Stomach (tissue), 4 donors: ENCODE measurements at regions not wholly inside any gene's neighbourhood (a gene's known extent, or its start where the extent isn't known, plus 50 kb on each side); places are given as distances from the start of the nearest gene placed in this dataset.

Source experiments
- EP300 ChIP-seq: sonication (generic); formaldehyde crosslinking; IDR thresholded peaks from one replicate; pipeline ENCODE4 v1.6.1; 2017; ENCODE audit warnings: antibody characterized with exemption
- POLR2A ChIP-seq, 4 donors: fragments of 450-650 bp; IDR thresholded peaks; one replicate each; pipeline ENCODE4 v1.6.1; 2016; ENCODE audit warnings: antibody characterized with exemption in 4 of 4, control low read depth in 2 of 4, mild to moderate bottlenecking in 1 of 4, moderate library complexity in 1 of 4
- POLR2AphosphoS5 ChIP-seq, 3 donors: sonication (generic); formaldehyde crosslinking; IDR thresholded peaks; one replicate each; pipeline ENCODE4 v1.6.1; 2016; ENCODE audit warnings: antibody characterized with exemption in 3 of 3
- TF ChIP-seq, protein P1 (sequence below), 7 experiments: fragments of 450-650 bp in 4 of 7; fragments of 200-600 bp in 3 of 7; sonication (generic) in 3 of 7; IDR thresholded peaks; one replicate each; pipeline ENCODE4 v1.5.1; 2016 to 2019; ENCODE audit warnings: antibody characterized with exemption in 7 of 7, control low read depth in 2 of 7, mild to moderate bottlenecking in 1 of 7

DNA sequence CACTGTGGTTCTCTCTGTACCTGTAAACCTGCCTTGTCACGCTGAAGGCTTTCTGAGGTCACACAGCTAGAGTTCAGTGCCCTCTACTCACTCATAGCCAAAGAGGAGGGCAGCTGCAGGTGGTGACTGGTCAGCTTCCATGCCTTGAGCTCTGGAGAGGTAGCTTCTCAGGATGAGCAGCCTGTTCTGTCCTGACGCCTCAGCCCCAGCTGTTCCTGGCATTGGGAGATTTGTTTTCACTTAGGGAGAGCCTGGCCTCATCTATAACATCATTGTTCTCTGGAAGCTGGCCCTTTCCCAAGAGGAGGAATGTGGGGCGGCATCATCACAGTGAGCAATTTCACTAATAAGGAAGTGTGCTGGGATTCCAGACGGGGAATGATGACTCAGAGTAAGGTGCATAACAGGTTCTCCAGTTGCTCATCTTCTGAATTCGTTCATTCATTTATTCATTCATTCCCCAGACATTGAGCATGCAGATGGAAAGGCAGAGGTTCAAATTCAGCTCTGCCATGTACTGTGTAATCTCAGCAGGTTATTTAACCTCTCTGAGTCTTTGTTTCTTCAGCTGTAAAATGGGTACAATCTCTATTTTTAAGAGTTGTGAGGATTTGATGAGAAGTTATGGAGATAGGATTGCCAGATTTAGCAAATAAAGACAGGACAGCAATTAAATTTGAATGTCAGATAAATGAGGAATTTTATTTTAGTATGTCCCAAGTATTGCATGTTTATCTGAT, 255.8 kb upstream of the CRY1 start:
- no peak for TF ChIP-seq POLR2AphosphoS5 (IDR thresholded peaks at IDR 0.05)
- TF ChIP-seq POLR2A (IDR thresholded peaks at IDR 0.05): no peak
- TF ChIP-seq, protein P1, sequence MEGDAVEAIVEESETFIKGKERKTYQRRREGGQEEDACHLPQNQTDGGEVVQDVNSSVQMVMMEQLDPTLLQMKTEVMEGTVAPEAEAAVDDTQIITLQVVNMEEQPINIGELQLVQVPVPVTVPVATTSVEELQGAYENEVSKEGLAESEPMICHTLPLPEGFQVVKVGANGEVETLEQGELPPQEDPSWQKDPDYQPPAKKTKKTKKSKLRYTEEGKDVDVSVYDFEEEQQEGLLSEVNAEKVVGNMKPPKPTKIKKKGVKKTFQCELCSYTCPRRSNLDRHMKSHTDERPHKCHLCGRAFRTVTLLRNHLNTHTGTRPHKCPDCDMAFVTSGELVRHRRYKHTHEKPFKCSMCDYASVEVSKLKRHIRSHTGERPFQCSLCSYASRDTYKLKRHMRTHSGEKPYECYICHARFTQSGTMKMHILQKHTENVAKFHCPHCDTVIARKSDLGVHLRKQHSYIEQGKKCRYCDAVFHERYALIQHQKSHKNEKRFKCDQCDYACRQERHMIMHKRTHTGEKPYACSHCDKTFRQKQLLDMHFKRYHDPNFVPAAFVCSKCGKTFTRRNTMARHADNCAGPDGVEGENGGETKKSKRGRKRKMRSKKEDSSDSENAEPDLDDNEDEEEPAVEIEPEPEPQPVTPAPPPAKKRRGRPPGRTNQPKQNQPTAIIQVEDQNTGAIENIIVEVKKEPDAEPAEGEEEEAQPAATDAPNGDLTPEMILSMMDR (IDR thresholded peaks at IDR 0.05): no peak
- TF ChIP-seq EP300: no peak
